ENCODE measurements at regions not wholly inside any gene's neighbourhood (a gene's known extent, or its start where the extent isn't known, plus 50 kb on each side); places are given as distances from the start of the nearest gene placed in this dataset.

DNA sequence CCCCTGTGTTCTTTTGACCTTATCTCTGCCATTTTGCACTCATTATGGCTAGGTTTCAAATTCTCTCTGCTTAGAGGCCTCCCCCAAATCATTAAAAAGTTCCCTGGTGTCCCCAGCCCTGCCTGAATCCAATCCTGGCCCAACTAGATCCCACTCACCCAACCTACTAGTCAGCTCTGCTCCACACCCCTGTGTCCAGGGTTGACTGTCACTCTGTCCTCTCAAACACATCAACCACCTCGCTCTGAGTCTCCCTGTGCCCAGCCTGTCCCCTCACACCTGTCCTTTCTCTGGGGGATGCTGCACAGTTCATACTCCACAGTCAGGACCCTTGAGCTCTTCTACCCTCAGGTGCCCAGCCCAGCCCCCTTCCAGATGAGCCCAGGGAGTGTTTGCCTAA is 154.2 kb upstream of the SV2C start:
- no peak overlapping the region for H3K4me3 ChIP-seq (ENCODE audit: low read depth, poor library complexity, severe bottlenecking)
- no peak for DNase-seq (ENCODE audit: low spot score in 2 of 2)
- TF ChIP-seq, protein P1, sequence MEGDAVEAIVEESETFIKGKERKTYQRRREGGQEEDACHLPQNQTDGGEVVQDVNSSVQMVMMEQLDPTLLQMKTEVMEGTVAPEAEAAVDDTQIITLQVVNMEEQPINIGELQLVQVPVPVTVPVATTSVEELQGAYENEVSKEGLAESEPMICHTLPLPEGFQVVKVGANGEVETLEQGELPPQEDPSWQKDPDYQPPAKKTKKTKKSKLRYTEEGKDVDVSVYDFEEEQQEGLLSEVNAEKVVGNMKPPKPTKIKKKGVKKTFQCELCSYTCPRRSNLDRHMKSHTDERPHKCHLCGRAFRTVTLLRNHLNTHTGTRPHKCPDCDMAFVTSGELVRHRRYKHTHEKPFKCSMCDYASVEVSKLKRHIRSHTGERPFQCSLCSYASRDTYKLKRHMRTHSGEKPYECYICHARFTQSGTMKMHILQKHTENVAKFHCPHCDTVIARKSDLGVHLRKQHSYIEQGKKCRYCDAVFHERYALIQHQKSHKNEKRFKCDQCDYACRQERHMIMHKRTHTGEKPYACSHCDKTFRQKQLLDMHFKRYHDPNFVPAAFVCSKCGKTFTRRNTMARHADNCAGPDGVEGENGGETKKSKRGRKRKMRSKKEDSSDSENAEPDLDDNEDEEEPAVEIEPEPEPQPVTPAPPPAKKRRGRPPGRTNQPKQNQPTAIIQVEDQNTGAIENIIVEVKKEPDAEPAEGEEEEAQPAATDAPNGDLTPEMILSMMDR (IDR thresholded peaks at IDR 0.05): no peak
- TF ChIP-seq POLR2A (IDR thresholded peaks at IDR 0.05): no peak
- 62 to 69% methylated on average over 1 of the region's 1 CpG for WGBS, 2 donors
- intact Hi-C loops (cut with DNase I; ENCODE audit: low total_unique reads): no loop called here

DNA sequence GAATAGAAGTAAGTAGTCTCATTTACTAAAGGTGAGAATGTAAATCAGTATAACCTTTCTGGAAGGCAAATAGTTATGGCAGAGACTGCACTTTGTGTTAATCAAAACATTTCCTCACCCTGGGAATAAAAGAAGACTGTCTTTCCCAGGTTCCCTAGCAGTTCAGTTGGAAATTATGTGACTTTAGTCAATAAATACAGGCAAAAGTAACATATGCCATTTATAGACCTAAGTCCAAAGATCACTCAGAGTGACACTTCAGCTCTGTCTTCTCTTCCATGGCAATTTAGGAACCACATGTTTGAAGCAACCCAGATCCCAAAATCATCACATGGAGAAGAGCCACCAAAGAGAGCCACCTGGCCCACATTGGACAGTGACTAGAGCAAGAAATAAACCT is 160.7 kb upstream of the SV2C start:
- intact Hi-C loops (cut with DNase I; ENCODE audit: low total_unique reads): no loop called here
- no peak for DNase-seq (ENCODE audit: low spot score in 2 of 2)
- TF ChIP-seq, protein P1 (IDR thresholded peaks at IDR 0.05): no peak
- no peak for TF ChIP-seq POLR2A (IDR thresholded peaks at IDR 0.05)

DNA sequence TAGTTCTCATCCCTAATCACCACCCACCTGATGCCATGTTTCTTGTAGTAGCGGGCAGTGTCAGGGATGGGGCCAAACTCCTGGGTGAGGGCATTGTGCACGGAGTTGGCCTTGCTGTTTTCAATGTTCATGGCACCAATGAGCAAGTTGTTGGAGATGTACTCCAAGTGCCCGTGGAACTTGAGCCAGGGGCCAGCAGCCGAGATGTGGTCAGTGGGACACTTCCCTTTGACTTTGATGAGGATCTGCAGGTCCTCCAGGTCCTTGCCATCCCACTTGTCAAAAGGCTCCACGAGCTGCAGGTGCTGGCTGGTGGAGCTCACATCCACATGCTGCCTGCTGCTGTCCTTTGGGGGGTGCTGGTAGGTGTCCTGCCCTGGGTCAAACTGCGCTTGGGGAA is 162.2 kb upstream of the SV2C start:
- WGBS, 2 donors: 87 to 93% methylated on average over 5 to 6 of the region's 6 CpGs
- no peak overlapping the region for H3K4me3 ChIP-seq (ENCODE audit: low read depth, poor library complexity, severe bottlenecking)
- intact Hi-C loops (cut with DNase I; ENCODE audit: low total_unique reads): no loop called here
- TF ChIP-seq, protein P1 (IDR thresholded peaks at IDR 0.05): no peak
- TF ChIP-seq POLR2A (IDR thresholded peaks at IDR 0.05): no peak
- DNase-seq (ENCODE audit: low spot score in 2 of 2): no peak

More for the DNA sequence above, 160.7 kb upstream of the SV2C start:
- H3K4me3 ChIP-seq (ENCODE audit: low read depth, poor library complexity, severe bottlenecking): no peak overlapping the region

DNA sequence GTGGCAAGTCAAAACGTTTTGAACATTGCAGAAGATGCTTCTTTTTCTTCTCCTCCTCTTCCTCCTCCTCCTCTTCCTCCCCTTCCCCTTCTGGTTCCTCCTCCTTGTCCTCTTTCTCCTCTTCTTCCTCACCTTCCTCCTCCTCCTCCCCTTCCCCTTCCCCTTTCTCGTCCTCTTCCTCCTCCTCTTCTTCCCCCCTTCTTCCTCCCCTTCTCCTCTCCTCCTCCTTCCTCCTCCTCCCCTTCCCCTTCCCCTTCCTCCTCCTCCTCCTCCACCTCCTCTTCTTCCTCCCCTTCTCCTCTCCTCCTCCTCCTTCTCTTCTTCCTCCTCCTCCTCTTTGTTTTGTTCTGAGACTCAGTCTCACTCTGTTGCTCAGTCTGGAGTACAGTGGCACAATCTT is 167.0 kb upstream of the SV2C start:
- WGBS, 2 donors: 26 to 41% methylated on average over 2 of the region's 2 CpGs
- H3K4me3 ChIP-seq (ENCODE audit: low read depth, poor library complexity, severe bottlenecking): no peak overlapping the region
- DNase-seq (ENCODE audit: low spot score in 2 of 2): no peak
- TF ChIP-seq, protein P1 (IDR thresholded peaks at IDR 0.05): no peak
- TF ChIP-seq POLR2A (IDR thresholded peaks at IDR 0.05): no peak
- intact Hi-C loops (cut with DNase I; ENCODE audit: low total_unique reads): no loop called here

DNA sequence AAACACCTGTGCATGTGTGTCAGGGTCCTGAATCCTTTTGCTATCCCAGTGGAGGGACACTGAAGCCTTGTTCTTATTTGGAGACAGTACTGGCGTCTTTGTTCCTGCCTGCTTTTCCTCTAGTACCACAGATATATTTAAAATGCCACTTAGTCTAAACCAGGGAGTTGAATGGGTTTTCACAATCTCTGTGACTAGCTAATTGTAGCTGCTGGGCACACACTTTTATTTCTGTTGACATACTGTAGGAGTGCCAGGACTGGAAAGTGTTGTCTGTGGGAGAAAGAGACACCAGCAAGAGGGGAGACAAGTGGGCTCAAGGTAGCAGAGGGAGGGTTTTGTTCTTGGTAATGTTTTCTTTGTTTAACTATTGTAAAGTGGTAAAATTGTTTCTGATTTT is 174.0 kb upstream of the SV2C start:
- no peak overlapping the region for H3K4me3 ChIP-seq (ENCODE audit: low read depth, poor library complexity, severe bottlenecking)
- 67 to 85% methylated on average over 1 of the region's 1 CpG for WGBS, 2 donors
- DNase-seq (ENCODE audit: low spot score in 2 of 2): no peak
- intact Hi-C loops (cut with DNase I; ENCODE audit: low total_unique reads): no loop called here
- TF ChIP-seq POLR2A (IDR thresholded peaks at IDR 0.05): no peak
- TF ChIP-seq, protein P1 (IDR thresholded peaks at IDR 0.05): no peak

DNA sequence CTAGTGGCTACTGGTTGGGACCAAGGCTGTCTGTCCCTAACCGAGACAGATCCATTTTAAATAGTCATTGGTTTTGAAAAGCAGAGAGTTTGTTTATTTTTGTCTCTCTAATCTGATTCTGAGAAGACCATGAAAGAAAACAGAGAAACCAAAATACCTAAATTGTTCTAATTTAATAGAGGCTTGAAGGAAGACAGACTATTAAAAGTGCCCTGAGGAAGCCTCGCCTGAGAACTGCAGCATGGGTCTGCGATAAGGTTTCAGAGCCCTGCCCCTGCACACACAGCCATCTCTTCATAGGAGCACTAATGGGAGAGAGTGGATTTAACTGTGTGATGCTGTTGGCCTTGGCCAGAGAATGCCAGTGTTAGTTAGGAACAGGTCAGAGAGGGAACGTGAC is 175.5 kb upstream of the SV2C start:
- intact Hi-C loops (cut with DNase I; ENCODE audit: low total_unique reads): no loop called here
- DNase-seq (ENCODE audit: low spot score in 2 of 2): no peak
- no peak for TF ChIP-seq POLR2A (IDR thresholded peaks at IDR 0.05)
- TF ChIP-seq, protein P1 (IDR thresholded peaks at IDR 0.05): no peak
- H3K4me3 ChIP-seq (ENCODE audit: low read depth, poor library complexity, severe bottlenecking): no peak overlapping the region
- WGBS, 2 donors: 84 to 87% methylated on average over 4 of the region's 4 CpGs

All from lower leg skin (tissue), 4 donors.